ENCODE measurements at regions not wholly inside any gene's neighbourhood (a gene's known extent, or its start where the extent isn't known, plus 50 kb on each side); places are given as distances from the start of the nearest gene placed in this dataset.

GRCh38 chr18:34280000-34280399 lies 55.3 kb upstream of the NOL4 start:
- H3K27ac ChIP-seq = no peak overlapping the region
- TF ChIP-seq CTCF (IDR thresholded peaks at IDR 0.05) = no peak
- no peaks in the 10 kb centered on the region for H3K27me3 ChIP-seq
- no peak overlapping the region for H3K4me3 ChIP-seq (ENCODE audit: low read depth in 1 of 2, low read length in 1 of 2)
- no peaks in the 10 kb centered on the region for H3K36me3 ChIP-seq
- no peaks in the 10 kb centered on the region for H3K4me1 ChIP-seq (ENCODE audit: control insufficient read depth in 1 of 2, insufficient read depth in 1 of 2, low read depth in 1 of 2, low read length in 1 of 2)
- H3K9me3 ChIP-seq = no peaks in the 10 kb centered on the region

DNA sequence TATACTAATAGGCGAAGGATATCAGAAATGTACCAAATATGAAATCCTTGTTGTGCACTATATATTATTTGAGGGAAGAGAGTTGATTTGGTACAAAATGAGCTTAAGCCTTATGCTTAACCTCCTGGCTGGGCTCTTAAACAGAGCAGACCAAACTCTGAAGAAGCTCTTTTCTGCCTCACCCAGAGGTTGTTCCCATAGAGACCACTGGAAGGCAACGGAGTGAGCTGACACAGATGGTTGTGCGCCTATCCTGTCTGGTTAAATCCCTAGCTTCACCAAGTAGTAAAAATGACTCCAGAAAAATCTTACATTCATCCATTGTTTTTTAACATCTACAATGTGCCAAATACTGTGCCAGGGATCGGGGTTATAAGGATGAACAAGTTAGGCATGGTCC lies 55.9 kb upstream of the NOL4 start:
- H3K9me3 ChIP-seq = no peaks in the 10 kb centered on the region
- H3K27ac ChIP-seq = no peak overlapping the region
- no peaks in the 10 kb centered on the region for H3K36me3 ChIP-seq
- no peak for TF ChIP-seq CTCF (IDR thresholded peaks at IDR 0.05)
- H3K27me3 ChIP-seq = no peaks in the 10 kb centered on the region
- no peak overlapping the region for H3K4me3 ChIP-seq (ENCODE audit: low read depth in 1 of 2, low read length in 1 of 2)
- no peaks in the 10 kb centered on the region for H3K4me1 ChIP-seq (ENCODE audit: control insufficient read depth in 1 of 2, insufficient read depth in 1 of 2, low read depth in 1 of 2, low read length in 1 of 2)

DNA sequence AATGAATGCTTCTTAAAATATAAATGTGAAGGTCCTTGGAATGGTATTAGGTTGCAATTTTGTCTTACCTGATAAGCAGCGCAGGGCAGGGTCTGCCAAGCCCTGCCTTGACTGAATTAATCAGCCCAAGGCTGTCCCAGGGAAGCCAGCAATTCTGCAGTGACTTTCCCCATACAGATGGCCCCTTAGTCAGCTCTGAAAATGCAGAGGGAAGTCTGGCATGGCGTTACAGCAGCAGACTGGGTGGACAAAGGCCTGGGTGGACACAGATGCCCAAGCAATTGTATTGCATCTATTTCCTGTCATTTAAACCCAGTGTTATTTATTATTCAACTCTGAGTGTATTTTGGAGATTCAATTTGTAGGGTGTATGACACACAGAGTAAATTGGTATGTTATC lies 56.6 kb upstream of the NOL4 start:
- Histone ChIP-seq H3K9me3 (no peaks in the 10 kb centered on the region), H3K27me3 (no peaks in the 10 kb centered on the region), H3K4me3 (ENCODE audit: low read depth in 1 of 2, low read length in 1 of 2) (no peak overlapping the region), H3K36me3 (no peaks in the 10 kb centered on the region), H3K27ac (no peak overlapping the region), H3K4me1 (ENCODE audit: control insufficient read depth in 1 of 2, insufficient read depth in 1 of 2, low read depth in 1 of 2, low read length in 1 of 2) (no peaks in the 10 kb centered on the region)
- no peak for TF ChIP-seq CTCF (IDR thresholded peaks at IDR 0.05)

DNA sequence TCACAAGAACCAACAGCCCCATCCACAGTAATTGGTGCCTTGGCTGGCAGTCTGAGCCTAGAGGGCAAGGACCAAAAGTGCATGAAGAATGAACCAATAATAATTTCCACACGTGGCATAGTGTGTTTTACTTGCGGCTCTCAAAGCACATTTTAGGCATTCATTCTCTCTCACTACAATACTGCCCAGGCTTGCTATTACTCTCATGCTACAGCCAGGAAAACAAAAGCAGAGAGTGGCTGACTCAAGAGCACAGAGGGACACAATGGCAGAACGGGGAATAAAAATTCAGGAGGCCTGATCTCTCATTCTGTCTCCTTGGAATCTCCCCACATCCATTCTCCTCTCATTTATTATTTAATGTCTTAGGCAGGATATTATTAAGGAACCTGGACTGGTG lies 57.0 kb upstream of the NOL4 start:
- H3K27me3 ChIP-seq = no peaks in the 10 kb centered on the region
- H3K27ac ChIP-seq = no peak overlapping the region
- TF ChIP-seq CTCF (IDR thresholded peaks at IDR 0.05) = no peak
- H3K4me3 ChIP-seq (ENCODE audit: low read depth in 1 of 2, low read length in 1 of 2) = no peak overlapping the region
- H3K4me1 ChIP-seq (ENCODE audit: control insufficient read depth in 1 of 2, insufficient read depth in 1 of 2, low read depth in 1 of 2, low read length in 1 of 2) = no peaks in the 10 kb centered on the region
- H3K9me3 ChIP-seq = no peaks in the 10 kb centered on the region
- no peaks in the 10 kb centered on the region for H3K36me3 ChIP-seq

- no peaks in the 10 kb centered on the region for H3K4me1 ChIP-seq (ENCODE audit: control insufficient read depth in 1 of 2, insufficient read depth in 1 of 2, low read depth in 1 of 2, low read length in 1 of 2)
- no peak for TF ChIP-seq CTCF (IDR thresholded peaks at IDR 0.05)
These were observed 58.8 kb upstream of the NOL4 start for GRCh38 chr18:34283506-34283905.

DNA sequence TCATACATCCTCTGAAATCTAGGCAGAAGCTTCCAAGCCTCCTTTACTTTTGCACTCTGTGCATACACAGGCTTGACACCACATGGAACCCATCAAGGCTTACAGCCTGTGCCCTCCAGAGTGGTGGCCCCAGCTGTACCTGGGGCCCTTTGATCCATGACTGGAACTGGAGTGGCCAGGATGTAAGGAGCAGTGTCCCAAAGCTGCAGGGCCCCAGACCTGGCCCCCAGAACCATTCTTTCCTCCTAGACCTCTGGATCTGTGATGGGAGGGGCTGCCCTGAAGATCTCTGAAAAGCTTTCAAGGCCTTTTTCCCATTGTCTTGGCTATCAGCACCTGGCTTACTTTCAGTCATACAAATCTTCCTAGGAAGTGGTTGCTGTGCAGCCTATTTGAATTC lies 63.1 kb upstream of the NOL4 start:
- Histone ChIP-seq H3K4me3 (ENCODE audit: low read depth in 1 of 2, low read length in 1 of 2) (no peak overlapping the region), H3K9me3 (no peaks in the 10 kb centered on the region)
- TF ChIP-seq CTCF (IDR thresholded peaks at IDR 0.05) = no peak

More at GRCh38 chr18:34283506-34283905, 58.8 kb upstream of the NOL4 start:
- no peak overlapping the region for H3K4me3 ChIP-seq (ENCODE audit: low read depth in 1 of 2, low read length in 1 of 2)
- H3K36me3 ChIP-seq = no peaks in the 10 kb centered on the region
- H3K27me3 ChIP-seq = no peaks in the 10 kb centered on the region
- no peak overlapping the region for H3K27ac ChIP-seq
- no peaks in the 10 kb centered on the region for H3K9me3 ChIP-seq

More for the DNA sequence above, 63.1 kb upstream of the NOL4 start:
- H3K27ac ChIP-seq = no peak overlapping the region
- no peaks in the 10 kb centered on the region for H3K27me3 ChIP-seq
- no peaks in the 10 kb centered on the region for H3K36me3 ChIP-seq
- H3K4me1 ChIP-seq (ENCODE audit: control insufficient read depth in 1 of 2, insufficient read depth in 1 of 2, low read depth in 1 of 2, low read length in 1 of 2) = no peaks in the 10 kb centered on the region

Data from neutrophil (primary cell).